NCI-H345 (cell line): ENCODE measurements at regions not wholly inside any gene's neighbourhood (a gene's known extent, or its start where the extent isn't known, plus 50 kb on each side); places are given as distances from the start of the nearest gene placed in this dataset.
"Not testable (repeated sequence)": the region's sequence is repeated elsewhere in the genome, so short reads cannot be mapped to it uniquely, and the experiment has no call there.

Source experiments
- DNase-seq: peaks from one replicate; lab custom pipeline; 2025; lab: John Stamatoyannopoulos, UW

DNA sequence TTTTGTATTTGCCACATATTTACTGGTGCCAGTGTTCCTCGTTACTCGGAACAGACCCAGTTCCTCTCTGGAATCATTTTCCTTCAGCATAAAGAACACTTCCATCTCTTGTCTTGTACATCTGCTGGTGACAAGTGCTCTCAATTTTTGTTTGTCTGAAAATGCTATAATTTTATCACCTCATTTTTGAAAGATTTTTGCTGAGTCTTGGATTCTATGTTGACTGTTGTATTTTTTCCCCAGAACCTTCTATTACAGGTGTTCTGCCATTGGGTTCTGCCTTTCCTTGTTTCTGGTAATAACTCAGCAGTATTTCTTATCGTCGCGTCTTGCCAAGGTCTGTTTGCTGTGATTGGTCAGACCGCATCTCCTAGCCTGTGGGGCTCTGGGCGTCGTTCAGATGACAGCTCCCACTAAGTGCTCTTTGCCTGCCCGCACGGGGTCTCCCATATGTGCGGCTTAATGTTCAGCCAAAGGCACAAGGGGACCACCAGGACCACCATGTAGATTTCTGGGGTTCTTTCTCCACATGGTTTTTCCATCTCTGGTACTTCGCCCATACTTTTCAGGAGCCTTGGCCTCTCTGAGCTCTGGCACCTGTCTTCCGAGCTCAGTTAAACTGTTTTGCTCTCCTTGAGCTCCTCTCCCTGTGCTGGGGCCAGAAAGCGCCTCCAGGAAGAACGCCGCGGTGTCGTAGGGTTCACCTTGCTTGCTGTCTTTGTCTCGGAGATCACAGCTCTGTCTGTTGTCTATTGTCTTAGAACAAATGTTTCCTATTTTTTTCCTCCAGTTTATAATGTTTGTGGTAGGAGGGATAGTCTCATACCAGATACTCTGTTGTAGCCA, 80.0 kb downstream of the METRNL start:
- DNase-seq: no peak

DNA sequence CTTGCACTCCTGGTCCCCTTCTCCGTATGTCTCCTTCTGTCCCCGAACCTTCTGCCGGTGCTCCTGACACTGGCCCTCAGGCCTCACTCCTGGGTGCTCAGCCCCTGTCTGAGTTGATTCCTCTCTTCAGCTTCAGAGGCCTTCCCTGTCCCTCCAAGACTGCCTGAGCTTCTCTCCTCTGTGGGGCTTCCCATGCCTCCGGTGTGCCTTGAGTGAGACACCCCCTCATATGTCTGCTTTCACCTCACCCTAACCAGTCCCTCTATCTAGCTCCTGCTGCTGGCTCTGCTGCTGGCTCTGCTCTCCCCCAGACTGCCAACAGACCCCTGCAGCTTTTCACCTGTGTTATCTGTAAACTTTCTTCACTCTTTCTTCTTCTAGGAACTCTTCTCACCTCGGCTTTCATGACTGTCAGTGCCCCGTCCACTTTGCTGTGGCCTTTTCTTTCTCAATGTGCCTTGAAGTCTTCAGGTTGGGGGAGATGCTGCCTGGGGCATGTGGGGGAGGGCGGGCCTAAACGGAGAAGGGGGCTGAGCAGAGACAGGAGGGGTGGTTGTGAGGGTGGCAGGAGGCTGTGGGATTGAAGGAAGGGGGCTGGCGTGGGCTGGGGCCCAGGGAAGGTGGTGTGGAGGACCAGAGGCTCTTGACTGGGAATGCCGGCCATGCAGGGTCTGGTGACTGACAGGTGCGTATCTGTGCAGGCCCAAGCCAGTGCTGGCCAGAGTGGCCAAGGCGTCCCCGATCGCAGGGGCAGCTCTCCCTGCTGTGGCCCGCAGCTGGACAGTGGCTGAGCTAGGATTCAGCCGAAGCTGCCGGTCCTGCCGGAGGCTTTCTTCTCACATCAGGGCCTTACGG, 81.3 kb downstream of the METRNL start:
- no peak for DNase-seq

DNA sequence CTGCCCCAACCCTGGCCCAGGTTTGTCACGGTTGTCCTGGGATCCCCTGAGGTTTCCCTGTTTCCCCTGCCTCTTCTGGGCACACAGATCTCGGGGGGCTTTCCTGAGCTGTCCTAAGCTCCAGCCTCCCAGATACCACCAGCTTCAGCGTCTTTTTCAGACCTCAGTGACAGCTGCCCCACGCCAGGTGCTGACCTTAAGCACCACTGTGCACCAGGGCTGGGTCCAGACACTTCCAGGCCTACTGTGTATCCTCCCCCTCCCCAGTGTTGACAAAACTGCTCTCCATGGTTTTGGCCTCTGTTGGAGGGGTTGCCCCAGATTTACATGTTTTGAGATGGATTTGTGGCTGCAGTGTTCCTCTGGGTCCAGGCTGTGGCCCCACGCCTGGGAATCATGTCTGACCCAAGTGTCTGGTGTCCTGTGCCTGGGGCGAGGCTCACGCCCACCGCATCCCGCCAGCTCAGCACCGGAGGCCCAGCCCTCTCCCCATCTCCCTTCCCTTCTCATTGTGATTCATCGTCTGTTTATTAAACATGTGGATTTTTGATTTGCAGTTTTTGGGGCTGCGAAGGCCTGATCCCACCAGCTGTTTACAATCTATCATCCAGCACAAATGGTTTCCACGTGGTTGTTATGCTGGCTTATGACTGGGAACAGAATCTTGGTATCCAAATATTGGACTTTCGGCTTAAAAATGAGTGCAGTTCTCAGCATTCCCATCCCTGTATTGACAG, 82.1 kb downstream of the METRNL start:
- no peak for DNase-seq

DNA sequence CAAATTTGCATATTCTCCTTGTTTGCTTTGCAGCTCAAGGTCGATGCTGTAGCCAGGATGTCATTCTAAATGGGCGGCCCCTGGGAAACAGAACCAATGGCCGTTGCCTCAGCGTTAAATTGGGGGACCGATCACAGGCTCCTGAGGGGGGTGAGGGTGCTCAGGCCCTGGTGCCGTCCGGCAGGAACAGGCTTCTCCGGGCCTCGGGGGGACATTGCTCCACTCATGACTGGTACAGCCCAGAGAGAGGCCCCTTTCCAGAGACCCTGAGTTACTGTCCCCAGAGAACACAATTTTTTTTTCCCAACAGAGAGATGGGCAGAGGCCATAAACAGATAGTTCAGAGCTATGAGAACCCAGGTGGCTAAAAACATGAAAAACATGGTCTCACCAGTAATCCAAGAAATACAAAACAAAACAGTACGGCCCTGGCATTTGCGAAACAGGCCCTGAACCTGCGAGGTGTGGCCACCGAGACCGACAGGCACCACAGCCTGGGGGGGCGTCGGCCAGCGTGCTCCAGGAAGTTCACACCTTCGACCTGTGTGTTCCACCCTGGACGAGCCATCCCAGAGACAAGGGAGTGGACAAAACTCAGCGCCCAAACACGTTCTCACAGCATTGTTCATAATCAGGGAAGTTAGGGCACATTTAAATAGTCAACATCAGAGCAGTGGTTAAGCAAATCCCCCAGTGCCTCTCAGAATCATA, 82.8 kb downstream of the METRNL start:
- DNase-seq: no peak

DNA sequence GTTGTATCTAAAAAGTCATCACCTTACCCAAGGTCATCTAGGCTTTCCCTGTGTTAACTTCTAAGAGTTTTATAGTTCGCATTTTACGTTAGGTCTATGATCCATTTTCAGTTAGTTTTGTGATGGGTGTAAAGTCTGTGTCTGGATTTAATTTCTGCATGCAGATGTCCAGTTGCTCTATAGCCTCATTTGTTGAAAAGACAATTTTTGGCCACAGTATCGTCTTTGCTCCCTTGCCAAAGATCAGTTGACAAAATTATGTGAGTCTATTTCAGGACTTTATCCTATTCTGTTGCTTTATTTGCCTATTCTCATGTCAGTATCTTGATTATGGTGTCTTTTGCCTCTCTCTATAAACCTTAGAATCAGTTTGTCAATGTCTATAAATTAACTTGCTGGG, 85.1 kb downstream of the METRNL start:
- DNase-seq: no peak

DNA sequence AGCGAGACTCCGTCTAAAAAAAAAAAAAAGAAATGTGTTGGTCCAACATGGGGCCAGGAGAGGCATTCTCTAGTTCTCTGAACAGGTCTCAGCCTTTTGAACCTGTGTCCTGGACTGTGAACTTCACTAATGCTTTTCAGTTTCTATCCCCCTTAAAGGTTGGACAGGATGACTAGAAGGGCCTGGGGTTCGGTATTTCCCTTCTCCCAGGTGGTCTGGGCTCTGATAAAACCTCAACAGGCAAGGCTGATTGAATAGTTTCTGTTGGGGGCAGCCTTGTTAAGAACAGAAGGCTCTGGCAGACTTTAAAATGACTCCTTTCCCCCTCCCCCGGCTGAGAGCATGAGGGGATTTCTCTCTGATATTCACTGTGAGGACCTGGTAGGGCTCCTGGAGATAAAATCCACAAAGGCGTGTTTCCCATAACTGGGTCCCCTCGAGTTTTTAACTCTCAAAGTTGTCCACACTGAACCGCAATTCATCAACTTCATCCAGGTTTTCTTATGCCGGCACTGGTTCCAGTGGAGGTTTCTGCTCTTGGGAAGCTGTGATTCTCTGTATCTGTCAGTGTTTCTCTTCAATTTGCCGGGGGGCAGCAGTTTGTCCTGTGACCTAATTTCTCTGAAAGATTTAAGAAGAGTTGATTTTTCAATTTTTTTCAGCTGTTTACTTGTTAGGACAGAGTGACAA, 91.3 kb downstream of the METRNL start:
- DNase-seq: no peak

DNA sequence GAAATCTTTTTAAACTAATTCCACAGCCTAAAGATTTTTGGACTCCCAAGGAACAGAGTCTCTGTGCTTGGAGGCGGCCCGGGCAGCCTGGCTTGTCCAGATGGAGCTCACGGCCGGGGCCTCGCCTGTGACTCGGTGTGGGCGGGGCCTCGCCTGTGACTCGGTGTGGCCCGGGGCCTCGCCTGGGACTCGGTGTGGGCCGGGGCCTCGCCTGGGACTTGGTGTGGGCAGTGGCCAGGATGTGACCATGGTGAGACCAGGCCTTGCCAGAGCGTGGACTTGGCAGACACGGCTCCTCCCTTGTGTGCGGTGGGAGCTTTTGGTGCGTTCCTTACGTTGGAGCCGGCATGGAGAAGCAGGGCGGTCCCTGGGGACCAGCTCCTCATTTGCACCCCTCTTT, 92.3 kb downstream of the METRNL start:
- DNase-seq: no peak

DNA sequence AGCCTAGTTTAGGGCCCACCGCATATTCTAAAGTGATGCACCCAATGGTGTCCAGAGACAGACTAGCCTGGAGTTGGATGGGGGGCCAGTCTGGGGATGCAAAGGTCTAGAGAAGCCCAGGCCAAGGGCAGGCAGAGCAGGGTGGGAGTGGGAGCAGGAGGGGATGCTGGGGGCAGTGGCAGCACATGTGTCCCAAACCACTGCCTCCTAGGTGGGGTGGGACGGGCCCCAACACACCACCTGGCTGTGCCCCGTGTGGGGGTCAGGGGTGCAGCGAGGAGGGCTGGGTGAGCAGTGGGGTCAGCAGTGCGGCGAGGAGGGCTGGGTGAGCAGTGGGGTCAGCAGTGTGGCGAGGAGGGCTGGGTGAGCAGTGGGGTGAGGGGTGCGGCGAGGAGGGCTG, 92.7 kb downstream of the METRNL start:
- not testable (repeated sequence) for DNase-seq

DNA sequence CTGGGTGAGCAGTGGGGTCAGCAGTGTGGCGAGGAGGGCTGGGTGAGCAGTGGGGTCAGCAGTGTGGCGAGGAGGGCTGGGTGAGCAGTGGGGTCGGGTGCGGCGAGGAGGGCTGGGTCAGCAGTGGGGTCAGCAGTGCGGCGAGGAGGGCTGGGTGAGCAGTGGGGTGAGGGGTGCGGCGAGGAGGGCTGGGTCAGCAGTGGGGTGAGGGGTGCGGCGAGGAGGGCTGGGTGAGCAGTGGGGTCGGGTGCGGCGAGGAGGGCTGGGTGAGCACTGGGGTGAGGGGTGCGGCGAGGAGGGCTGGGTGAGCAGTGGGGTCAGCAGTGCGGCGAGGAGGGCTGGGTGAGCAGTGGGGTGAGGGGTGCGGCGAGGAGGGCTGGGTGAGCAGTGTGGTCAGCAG, 93.2 kb downstream of the METRNL start:
- DNase-seq: not testable (repeated sequence)

DNA sequence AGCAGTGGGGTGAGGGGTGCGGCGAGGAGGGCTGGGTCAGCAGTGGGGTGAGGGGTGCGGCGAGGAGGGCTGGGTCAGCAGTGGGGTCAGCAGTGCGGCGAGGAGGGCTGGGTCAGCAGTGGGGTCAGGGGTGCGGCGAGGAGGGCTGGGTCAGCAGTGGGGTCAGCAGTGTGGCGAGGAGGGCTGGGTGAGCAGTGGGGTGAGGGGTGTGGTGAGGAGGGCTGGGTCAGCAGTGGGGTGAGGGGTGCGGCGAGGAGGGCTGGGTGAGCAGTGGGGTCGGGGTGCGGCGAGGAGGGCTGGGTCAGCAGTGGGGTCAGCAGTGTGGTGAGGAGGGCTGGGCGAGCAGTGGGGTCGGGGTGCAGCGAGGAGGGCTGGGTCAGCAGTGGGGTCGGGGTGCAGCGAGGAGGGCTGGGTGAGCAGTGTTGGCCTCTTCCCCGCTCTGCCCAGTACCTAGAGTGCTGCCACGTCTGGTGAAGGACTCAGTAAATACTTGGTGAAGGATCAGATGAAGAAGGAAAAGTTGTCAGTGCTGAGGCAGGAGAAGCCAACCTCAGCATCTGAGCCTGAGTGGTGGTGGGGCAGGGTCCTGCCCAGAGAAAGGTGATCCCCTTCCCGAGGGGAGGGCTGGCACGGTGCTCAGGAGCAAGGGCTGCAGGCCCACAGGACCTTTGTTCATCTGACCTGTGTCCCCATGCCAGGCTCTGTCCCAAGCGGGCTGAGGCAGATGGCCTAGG, 93.9 kb downstream of the METRNL start:
- not testable (repeated sequence) for DNase-seq

DNA sequence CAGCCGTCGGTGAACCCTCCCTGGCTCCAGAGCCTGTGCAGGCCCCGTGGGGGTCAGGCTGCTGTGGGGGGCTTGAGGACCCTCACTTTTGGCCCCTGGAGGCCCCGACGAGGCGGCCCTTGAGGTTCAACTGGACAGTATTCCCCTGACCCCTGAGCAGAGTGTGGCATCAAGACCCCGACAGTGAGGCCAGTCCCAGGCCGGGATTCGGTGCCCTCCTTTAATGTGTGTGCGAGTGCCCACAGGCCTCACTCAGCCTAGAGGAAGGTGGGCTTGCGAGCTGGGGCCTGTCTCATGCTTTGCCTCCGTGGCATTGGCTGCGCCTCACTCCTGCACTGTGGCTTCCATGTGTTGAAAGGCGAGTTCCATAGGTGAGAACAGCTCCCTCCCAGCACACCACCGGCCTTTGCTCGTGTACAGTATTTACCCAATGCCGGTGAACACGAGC, 94.5 kb downstream of the METRNL start:
- no peak for DNase-seq

DNA sequence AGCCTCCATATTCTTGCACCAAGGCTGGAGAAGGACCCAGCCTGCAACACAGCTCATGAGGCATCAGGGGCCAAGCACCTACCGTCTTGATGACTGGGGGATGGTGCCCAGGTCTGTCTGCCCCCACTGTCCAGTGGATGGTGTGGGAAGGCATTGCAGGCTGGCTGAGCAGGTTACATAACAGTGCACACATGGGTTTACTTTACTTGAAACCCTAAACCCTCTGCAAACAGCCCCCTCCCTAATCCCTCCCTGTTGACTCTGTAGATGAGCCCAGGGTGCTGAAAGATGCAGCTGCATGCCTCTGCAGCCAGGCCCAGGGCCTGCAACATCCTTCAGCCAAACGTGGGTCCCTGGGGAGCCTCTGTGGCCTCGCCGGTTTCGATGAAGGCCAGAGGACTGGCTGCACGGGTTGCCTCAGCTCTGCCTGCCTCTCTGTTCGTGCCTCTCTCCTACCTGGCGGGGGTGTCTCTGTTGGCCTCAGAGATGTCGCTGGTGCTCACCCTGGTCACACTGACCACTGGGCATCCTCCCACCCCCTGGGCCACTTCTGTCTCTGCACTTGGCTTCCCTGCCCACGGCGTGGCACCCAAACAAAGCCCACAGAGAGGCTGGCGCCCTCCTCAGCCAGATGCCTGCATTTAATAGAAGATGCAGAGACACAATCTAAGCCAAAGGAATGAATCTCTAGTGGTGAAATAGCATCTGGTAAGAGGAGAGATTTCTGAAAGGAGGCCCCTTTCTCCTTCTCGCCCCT, 95.1 kb downstream of the METRNL start:
- peak; percentile 24 for DNase-seq

DNA sequence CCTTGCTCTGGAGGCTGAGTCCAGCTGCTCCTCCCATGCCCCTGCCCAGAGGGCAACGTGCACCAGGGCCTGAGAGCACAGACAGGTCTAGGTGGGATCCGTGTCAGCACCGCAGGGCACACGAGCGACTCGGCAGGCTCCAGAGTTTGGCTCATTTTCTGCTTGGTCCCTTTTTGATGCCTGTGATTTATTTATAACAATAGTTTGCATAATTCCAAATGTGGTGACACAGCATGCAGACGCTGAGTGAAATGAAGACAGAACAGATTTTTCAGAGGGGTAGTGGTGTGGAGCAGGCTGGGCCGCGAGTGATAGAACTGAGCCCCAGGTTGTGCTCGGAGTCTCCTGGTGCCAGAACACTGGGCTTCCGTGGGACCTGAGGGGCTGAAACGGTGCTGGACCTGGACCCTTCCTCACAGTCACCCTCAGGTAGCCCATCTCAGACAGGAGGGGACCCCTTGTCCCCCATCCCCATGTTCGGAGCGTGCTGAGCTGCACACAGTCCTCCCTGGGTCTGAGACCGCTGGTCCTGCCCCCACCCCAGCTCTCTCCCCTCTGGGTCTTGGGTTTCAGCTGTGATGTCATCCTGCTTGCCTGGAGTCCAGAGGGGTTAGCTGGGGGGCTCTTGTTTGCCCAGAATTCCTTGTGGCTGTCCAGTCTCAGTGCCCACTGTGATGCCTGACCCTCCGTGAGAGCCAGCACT, 95.9 kb downstream of the METRNL start:
- no peak for DNase-seq

DNA sequence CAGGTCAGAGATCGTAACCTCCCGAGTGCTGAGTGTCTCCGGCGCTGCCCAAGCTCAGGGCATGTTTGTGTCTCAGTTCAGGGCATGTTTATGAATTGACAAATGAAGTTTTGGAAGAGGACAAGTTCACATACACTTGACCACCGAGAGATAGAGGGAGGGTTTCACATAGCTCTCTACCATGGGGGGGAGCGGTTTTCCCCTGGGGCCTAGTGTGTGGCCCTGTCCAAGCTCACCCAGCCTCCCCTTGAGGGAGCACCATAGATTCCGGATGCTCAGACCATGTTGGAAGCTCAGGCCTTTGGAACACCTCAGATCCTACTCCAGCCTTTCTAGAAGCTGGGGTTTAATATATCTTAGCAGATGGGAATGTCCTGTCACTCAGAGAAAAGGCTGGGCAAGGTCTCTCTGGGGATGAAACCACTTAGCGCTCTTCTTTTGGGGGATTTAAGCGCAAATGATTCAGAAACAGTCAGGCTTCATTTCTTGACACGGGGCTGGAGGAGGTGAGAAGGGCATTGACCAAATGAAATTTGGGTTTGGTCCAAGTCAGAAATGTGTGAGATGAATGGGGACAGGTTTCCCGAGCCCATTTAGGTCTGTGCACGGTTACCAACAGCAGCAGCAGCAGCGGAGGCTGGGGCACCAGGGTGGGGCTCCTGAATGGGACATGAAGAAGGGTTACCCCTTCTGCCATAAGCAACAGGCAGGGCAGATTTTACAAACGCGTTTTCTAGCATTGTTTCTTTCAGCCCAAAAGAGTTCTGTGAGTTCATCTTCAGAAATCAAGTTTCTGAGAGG, 96.6 kb downstream of the METRNL start:
- DNase-seq: no peak

DNA sequence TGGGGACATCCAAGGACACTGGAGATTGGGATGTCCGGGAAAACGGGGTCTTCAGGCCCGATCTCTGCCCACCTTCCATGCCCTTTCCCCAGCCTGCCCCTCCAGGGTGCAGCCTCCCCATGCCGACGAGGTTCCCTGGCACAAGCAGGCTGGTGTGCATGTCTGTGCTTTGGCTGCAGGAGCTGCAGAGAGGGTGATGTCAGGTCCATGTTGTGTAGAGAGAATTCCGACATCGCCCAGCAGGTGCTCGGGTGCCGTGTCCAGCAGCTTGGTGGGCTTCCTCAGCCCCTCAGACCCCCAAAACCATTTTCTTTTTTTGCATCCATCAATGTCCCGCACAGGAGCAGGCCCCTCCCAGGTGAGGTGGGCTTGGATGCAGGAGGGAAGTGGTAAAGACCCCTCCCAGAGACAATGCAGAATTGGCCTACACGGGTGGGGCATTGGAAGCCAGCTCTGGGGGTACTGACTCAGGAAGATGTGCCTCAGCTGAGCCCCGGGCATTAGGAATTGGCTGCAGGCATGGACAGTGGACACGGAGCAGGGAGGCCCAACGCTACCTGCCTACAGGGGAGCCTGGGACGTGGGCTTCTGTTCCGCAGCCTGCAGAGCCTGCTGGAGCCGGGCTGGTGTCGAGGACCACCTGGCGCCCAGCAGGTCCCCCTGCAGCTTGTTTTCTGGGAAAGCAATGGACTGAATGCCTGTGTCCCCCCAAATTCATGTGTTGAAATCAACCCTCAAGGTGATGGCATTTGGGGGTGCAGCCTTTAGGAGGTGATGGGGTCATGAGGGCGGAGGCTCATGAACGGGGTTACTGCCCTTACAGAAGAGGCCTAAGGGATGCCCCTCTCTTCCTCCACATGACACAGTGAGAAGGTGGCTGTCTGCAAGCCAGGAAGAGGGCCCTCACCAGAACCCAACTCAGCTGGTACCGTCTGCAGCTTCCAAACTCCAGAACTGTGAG, 97.5 kb downstream of the METRNL start:
- DNase-seq: no peak

DNA sequence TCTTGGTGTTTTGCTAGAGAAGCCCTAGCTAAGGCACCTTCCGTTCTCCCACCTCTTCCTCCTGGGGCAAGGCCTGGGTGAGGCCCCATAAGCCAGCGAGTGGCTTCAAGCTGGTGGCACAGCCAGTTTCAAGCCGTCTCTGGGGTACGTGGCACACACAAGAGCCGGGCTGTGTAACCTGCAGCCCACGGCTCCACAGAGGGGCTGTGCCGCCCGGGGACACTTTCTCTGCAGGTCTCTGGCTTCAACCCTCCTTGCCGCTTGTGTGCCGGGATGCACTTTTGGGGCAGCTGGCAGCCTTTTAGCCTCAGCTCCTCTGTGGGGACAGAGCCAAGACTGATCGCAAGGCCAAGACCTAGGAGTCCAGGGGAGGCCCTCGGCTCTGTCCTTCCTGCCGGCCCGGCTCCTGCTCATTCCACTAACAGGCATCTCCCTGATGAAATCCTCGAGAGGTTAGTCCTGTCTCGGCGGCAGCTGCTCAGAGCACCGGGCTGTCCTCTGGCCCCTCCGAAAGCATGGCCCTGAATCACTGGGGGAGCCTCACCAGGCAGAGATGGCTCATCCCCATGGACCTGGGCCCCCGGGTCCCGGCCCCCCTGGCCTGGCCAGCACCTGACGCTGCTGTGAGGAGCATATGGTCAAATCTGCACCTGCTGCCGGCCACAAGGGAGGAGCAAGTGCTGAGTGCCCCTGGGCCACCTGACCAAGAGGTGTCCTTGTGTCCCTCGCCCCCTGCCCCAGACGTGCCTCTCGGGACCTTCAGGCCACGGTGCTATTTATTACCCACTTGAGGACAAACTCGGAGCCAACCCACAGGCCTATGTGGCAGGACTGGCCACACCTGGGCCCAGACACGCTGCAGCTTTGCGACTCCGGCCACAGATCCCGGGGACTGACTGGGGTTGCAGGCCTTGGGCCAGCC, 98.5 kb downstream of the METRNL start:
- DNase-seq: no peak
